ENCODE measurements at regions not wholly inside any gene's neighbourhood (a gene's known extent, or its start where the extent isn't known, plus 50 kb on each side); places are given as distances from the start of the nearest gene placed in this dataset.

DNA sequence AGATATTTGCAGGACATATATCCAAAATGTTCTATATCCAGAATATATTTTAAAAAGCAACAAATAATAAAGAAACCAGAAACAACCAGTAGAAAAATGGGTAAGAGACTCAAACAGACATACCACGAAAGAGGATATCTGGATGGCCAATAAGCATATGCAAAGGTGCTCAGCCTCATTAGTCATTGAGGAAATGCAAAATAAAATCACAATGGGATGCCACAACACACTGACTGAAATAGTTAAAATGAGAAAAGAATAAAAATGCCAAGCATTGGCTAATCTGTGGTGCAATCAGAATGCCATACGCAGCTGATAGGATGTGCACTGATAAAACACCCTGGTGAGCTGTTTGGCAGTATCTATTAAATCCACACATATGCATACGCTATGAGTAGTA lies 265.8 kb upstream of the ANKH start:
- H3K4me3 ChIP-seq (replicated peaks in 1 of 2; ENCODE audit: low read depth in 2 of 2, low read length in 2 of 2): no peak overlapping the region
- TF ChIP-seq, protein P1, sequence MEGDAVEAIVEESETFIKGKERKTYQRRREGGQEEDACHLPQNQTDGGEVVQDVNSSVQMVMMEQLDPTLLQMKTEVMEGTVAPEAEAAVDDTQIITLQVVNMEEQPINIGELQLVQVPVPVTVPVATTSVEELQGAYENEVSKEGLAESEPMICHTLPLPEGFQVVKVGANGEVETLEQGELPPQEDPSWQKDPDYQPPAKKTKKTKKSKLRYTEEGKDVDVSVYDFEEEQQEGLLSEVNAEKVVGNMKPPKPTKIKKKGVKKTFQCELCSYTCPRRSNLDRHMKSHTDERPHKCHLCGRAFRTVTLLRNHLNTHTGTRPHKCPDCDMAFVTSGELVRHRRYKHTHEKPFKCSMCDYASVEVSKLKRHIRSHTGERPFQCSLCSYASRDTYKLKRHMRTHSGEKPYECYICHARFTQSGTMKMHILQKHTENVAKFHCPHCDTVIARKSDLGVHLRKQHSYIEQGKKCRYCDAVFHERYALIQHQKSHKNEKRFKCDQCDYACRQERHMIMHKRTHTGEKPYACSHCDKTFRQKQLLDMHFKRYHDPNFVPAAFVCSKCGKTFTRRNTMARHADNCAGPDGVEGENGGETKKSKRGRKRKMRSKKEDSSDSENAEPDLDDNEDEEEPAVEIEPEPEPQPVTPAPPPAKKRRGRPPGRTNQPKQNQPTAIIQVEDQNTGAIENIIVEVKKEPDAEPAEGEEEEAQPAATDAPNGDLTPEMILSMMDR (IDR thresholded peaks at IDR 0.05; ENCODE audit: low read depth, low read length): no peak
- DNase-seq (ENCODE audit: low read depth in 2 of 2): no peak

DNA sequence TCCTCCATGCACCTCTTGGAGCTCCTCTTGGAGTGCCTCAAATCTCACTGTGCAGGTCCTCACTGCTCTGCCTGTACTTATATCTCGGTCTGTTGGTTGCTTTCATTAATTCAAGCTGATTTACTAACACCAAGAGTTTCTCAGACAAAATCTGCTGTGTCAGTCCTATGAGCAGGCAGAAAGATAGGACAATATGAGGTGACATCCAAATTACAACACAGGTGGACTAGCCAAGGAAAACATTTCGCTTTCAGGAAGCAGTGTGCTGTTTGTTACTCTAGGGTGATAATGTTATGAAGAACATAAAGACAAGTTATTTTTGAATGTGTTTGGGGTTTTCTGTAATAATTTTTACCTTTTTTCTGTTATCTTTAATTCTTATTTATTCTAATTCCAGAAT lies 264.1 kb upstream of the ANKH start:
- H3K4me3 ChIP-seq (replicated peaks in 1 of 2; ENCODE audit: low read depth in 2 of 2, low read length in 2 of 2): no peak overlapping the region
- TF ChIP-seq, protein P1 (IDR thresholded peaks at IDR 0.05; ENCODE audit: low read depth, low read length): no peak
- DNase-seq (ENCODE audit: low read depth in 2 of 2): no peak

DNA sequence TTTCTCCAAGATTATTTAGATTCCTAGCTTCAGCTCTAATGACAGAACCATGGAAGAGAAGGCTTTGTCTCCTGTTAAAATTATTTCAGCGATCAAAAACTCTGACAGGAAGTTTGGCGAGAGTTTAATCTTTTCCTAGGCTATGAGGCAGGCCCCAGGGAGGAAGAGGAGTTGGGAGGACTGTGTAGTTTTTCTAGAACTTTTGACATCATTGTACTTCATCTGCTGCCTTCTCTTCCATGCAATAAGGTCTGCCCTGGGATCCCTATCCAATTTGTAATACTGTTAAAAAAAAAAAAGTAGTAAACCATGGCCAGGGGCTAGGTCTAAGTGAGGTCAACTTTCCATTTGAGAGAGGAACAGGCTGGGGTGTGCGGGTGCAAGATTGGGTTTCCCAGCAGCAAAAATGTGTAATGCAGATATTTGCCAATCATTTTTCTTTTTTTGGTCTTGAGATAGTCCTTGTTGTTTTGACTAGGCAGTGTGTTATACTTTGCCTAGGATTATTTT lies 261.9 kb upstream of the ANKH start:
- DNase-seq (ENCODE audit: low read depth in 2 of 2): no peak
- TF ChIP-seq, protein P1 (IDR thresholded peaks at IDR 0.05; ENCODE audit: low read depth, low read length): no peak
- H3K4me3 ChIP-seq (replicated peaks in 1 of 2; ENCODE audit: low read depth in 2 of 2, low read length in 2 of 2): no peak overlapping the region

DNA sequence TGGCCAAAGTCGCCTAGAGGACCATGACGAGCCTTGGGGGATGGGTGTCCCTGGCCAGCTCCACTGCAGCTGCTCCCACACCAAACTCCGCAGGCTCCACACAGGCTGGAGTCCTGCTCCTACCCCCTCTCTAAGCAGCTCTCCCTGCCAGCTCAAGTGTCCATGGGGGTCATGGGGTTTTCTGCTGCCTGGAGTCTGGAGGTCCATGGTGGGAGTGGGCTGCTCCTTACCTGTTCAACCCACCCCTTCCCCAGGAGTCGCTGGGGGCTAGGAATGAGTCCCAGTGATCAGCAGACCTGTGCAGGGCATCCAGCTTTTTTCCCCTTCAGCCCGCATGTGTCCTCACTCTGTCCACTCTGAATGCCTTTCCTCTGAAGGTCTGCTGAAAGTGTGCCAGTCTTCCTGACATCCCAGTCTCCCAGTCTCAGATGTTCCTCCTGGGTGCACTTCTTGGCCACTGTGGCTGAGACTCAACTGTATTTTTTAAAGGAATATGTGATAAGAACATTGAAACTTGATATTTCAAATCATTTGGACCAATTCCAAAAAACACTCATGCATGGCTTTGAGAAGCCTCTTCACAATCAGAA lies 261.3 kb upstream of the ANKH start:
- TF ChIP-seq, protein P1 (IDR thresholded peaks at IDR 0.05; ENCODE audit: low read depth, low read length): no peak
- no peak overlapping the region for H3K4me3 ChIP-seq (replicated peaks in 1 of 2; ENCODE audit: low read depth in 2 of 2, low read length in 2 of 2)
- DNase-seq (ENCODE audit: low read depth in 2 of 2): no peak

DNA sequence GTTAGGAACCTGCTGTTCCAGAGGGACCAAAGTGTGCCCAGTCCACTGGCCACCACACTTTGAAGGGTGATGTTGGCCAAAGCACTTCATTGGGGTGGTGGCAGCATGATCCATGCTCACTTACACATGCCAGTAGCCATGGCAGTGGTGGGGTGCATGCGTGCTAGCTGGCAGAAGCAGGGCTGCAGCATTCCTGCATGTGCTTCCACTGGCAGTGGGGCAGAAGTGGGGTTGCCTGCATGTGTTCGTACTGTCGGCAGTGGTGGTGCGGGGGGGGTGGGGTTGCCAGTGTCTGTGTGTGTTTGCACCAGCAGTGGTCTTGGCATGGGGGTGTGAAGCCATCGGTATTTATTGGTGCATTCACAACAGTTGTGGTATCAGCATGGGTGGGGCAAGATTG lies 260.3 kb upstream of the ANKH start:
- DNase-seq (ENCODE audit: low read depth in 2 of 2): no peak
- TF ChIP-seq, protein P1 (IDR thresholded peaks at IDR 0.05; ENCODE audit: low read depth, low read length): no peak
- H3K4me3 ChIP-seq (replicated peaks in 1 of 2; ENCODE audit: low read depth in 2 of 2, low read length in 2 of 2): no peak overlapping the region

DNA sequence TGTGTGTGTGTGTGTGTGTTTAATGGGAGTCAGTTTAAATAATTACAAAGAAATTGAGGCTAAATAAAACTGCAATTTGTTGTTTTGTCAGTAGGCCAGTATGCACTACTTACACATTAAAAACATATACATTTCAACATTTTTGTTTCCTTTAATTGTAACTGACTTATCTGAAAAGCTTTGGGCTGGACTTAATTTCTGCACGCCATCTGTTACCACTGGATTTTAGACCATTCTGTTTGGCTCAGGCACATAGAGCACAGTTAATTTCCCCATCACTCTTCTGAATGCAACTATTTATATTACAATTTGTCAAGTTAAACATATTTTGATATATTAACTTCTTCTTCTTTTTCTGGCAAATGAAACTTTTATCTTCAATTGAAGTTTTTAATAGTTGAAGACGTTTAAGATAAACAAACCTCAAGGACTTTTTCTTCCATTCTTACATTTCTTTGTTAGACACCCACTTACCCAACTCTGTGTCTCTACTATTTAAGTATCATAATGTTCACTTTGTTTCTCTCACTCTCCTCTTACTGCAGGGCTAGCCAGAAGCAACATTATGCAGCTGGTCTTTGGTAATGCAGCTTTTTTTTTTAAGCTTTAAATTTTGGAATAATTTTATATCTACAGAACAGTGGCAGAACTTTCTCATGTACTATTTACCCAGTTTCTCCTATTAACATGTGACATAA lies 253.4 kb upstream of the ANKH start:
- TF ChIP-seq, protein P1 (IDR thresholded peaks at IDR 0.05; ENCODE audit: low read depth, low read length): no peak
- H3K4me3 ChIP-seq (replicated peaks in 1 of 2; ENCODE audit: low read depth in 2 of 2, low read length in 2 of 2): no peak overlapping the region
- DNase-seq (ENCODE audit: low read depth in 2 of 2): no peak

Data from cardiac fibroblast (primary cell).